HCT116 (cell line): ENCODE measurements at regions not wholly inside any gene's neighbourhood (a gene's known extent, or its start where the extent isn't known, plus 50 kb on each side); places are given as distances from the start of the nearest gene placed in this dataset.

Source experiments
- ATAC-seq: fragments of 200-7000 bp; cut with Tn5 transposase; 2 replicates; pipeline ENCODE4 v1.9.1; 2020; ENCODE audit warnings: mild to moderate bottlenecking, moderate library complexity
- BruUV-seq: library from RNA; stranded (reverse); fragments of 400-500 nt; replicated peaks from 2 replicates; lab custom pipeline; 2021; lab: Mats Ljungman, UMichigan
- CTCF ChIA-PET: fragments of 300-600 bp; sonication (Branson Sonifier 250); formaldehyde crosslinking; loops from one replicate; lab custom pipeline; 2021; ENCODE audit warnings: antibody characterized with exemption; lab: Charles Lee
- POLR2A ChIA-PET: fragments of 300-600, 350-600 bp; sonication (Branson Sonifier 250); formaldehyde crosslinking; loops from one replicate; lab custom pipeline; 2021; ENCODE audit warnings: antibody characterized with exemption; lab: Charles Lee
- RAD21 ChIA-PET, 2 experiments: fragments of 300-600 bp; sonication (Branson Sonifier 250); formaldehyde crosslinking; loops; one replicate each; lab custom pipeline; 2023; ENCODE audit warnings: low total read pairs in 2 of 2; ENCODE audit not compliant: uncharacterized antibody in 2 of 2, unreplicated experiment in 2 of 2, low non-redundant PET in 1 of 2; lab: Charles Lee
- DNase-seq: peaks from one replicate; pipeline ENCODE4 v3.0.0-alpha.2; 2010; ENCODE audit warnings: low read depth, low spot score
- H2AFZ ChIP-seq: fragments of 200-600 bp; shearing (Covaris generic), sonication (generic); 2 replicates; pipeline ENCODE4 v1.6.1; 2017; ENCODE audit warnings: low read depth, mixed run types, mixed read lengths, antibody characterized with exemption, low read length; ENCODE audit not compliant: poor library complexity, severe bottlenecking
- H3K27ac ChIP-seq: 2 replicates; pipeline ENCODE4 v1.5.1; 2012; ENCODE audit warnings: low read depth, low read length
- H3K27me3 ChIP-seq: fragments of 200-600 bp; sonication (generic); 2 replicates; pipeline ENCODE4 v1.6.1; 2016; ENCODE audit warnings: mixed run types, low read length, mixed read lengths; ENCODE audit not compliant: insufficient read depth
- H3K36me3 ChIP-seq, 2 experiments: fragments of 200-500 bp in 1 of 2; fragments of 200-600 bp in 1 of 2; sonication (Bioruptor generic) in 1 of 2; sonication (generic) in 1 of 2; 2 replicates each; pipeline versions ENCODE4 v1.5.1 to v1.6.1; 2014 to 2016; ENCODE audit warnings: low read length in 2 of 2, inconsistent platforms in 1 of 2, mixed read lengths in 1 of 2, mixed run types in 1 of 2; ENCODE audit not compliant: insufficient read depth in 2 of 2, control insufficient read depth in 1 of 2
- H3K4me1 ChIP-seq, 2 experiments: fragments of 200-600 bp in 1 of 2; sonication (generic) in 1 of 2; 2 replicates each; pipeline versions ENCODE4 v1.5.1 to v1.6.1; 2012 to 2017; ENCODE audit warnings: low read length in 2 of 2, inconsistent platforms in 1 of 2, mild to moderate bottlenecking in 1 of 2, mixed read lengths in 1 of 2, mixed run types in 1 of 2, moderate library complexity in 1 of 2; ENCODE audit not compliant: insufficient read depth in 2 of 2, control insufficient read depth in 1 of 2
- H3K4me2 ChIP-seq: fragments of 200-600 bp; sonication (generic); 2 replicates; pipeline ENCODE4 v1.6.1; 2017; ENCODE audit warnings: mixed run types, low read length, mixed read lengths
- H3K4me3 ChIP-seq, 2 experiments: fragments of 200-600 bp in 1 of 2; sonication (generic) in 1 of 2; replicated peaks in 1 of 2; 2 replicates each; pipeline ENCODE4 v1.5.1; 2011 to 2016; ENCODE audit warnings: low read length in 2 of 2, control low read depth in 1 of 2, low read depth in 1 of 2, mild to moderate bottlenecking in 1 of 2, mixed read lengths in 1 of 2, mixed run types in 1 of 2
- H3K79me2 ChIP-seq: fragments of 200-600 bp; sonication (generic); 2 replicates; pipeline ENCODE4 v1.6.1; 2017; ENCODE audit warnings: mild to moderate bottlenecking, mixed run types, low read length, moderate library complexity, mixed read lengths; ENCODE audit not compliant: insufficient read depth
- H3K9ac ChIP-seq: fragments of 200-600 bp; sonication (generic); 2 replicates; pipeline ENCODE4 v1.6.1; 2016; ENCODE audit warnings: low read length, mixed read lengths
- H3K9me2 ChIP-seq: fragments of 200-600 bp; sonication (generic), shearing (Covaris generic); 2 replicates; pipeline ENCODE4 v1.6.1; 2017; ENCODE audit warnings: mixed run types, mild to moderate bottlenecking, moderate library complexity; ENCODE audit not compliant: insufficient read depth
- H3K9me3 ChIP-seq, 2 experiments: fragments of 200-500 bp in 1 of 2; fragments of 200-600 bp in 1 of 2; sonication (Bioruptor generic) in 1 of 2; sonication (generic) in 1 of 2; 2 replicates each; pipeline ENCODE4 v1.6.1; 2014 to 2017; ENCODE audit warnings: low read length in 2 of 2, mixed read lengths in 2 of 2, inconsistent platforms in 1 of 2, low read depth in 1 of 2, mild to moderate bottlenecking in 1 of 2, mixed run types in 1 of 2, moderate library complexity in 1 of 2; ENCODE audit not compliant: control insufficient read depth in 1 of 2, insufficient read depth in 1 of 2
- H4K20me1 ChIP-seq: fragments of 200-600 bp; sonication (generic), shearing (Covaris generic); 2 replicates; pipeline ENCODE4 v1.6.1; 2017; ENCODE audit warnings: mixed run types, mild to moderate bottlenecking, moderate library complexity; ENCODE audit not compliant: insufficient read depth
- ATF3 ChIP-seq: IDR thresholded peaks from 2 replicates; pipeline ENCODE4 v1.6.1; 2012
- CBX3 ChIP-seq: IDR thresholded peaks from 2 replicates; pipeline ENCODE4 v1.6.1; 2012; ENCODE audit warnings: low read depth
- CEBPB ChIP-seq: IDR thresholded peaks from 2 replicates; pipeline ENCODE4 v1.6.1; 2012; ENCODE audit warnings: low read depth
- CTCF ChIP-seq, 3 experiments: fragments of 200-600 bp in 1 of 3; sonication (generic) in 1 of 3; IDR thresholded peaks in 2 of 3; conservative IDR thresholded peaks in 1 of 3; 2 replicates each; pipeline ENCODE4 v1.5.1; 2012 to 2017; ENCODE audit warnings: low read depth in 2 of 3, low read length in 2 of 3, antibody characterized with exemption in 1 of 3, borderline replicate concordance in 1 of 3, control low read depth in 1 of 3, mild to moderate bottlenecking in 1 of 3, mixed read lengths in 1 of 3, mixed run types in 1 of 3, moderate library complexity in 1 of 3; ENCODE audit not compliant: insufficient read depth in 1 of 3
- ELF1 ChIP-seq: IDR thresholded peaks from 2 replicates; pipeline ENCODE4 v1.6.1; 2012; ENCODE audit warnings: low read depth, borderline replicate concordance
- EZH2 ChIP-seq: fragments of 200-600 bp; sonication (generic); IDR thresholded peaks from 2 replicates; pipeline ENCODE4 v1.6.1; 2017; ENCODE audit warnings: antibody characterized with exemption, mixed run types
- FOSL1 ChIP-seq: IDR thresholded peaks from 2 replicates; pipeline ENCODE4 v1.6.1; 2012; ENCODE audit warnings: low read depth
- POLR2A ChIP-seq: IDR thresholded peaks from 2 replicates; pipeline ENCODE4 v1.7.0; 2011; ENCODE audit warnings: borderline replicate concordance; ENCODE audit not compliant: insufficient read depth, insufficient read length; ENCODE audit errors: extremely low read depth
- RAD21 ChIP-seq: IDR thresholded peaks from 2 replicates; pipeline ENCODE4 v1.6.1; 2012; ENCODE audit warnings: low read depth, mild to moderate bottlenecking
- REST ChIP-seq: IDR thresholded peaks from 2 replicates; pipeline ENCODE4 v1.6.1; 2012; ENCODE audit warnings: low read depth
- SP1 ChIP-seq: IDR thresholded peaks from 2 replicates; pipeline ENCODE4 v1.6.1; 2012; ENCODE audit warnings: low read depth
- ZBTB33 ChIP-seq: IDR thresholded peaks from 2 replicates; pipeline ENCODE4 v1.6.1; 2011; ENCODE audit warnings: mild to moderate bottlenecking, low read length, moderate library complexity; ENCODE audit not compliant: insufficient replicate concordance; ENCODE audit errors: extremely low read depth
- ZNF274 ChIP-seq: fragments of 200-500 bp; sonication (Bioruptor generic); IDR thresholded peaks from 2 replicates; pipeline ENCODE4 v1.6.1; 2014; ENCODE audit warnings: mild to moderate bottlenecking, low read depth, low read length, inconsistent platforms
- intact Hi-C: fragments of 100-400 bp; cut with micrococcal nuclease; formaldehyde crosslinking; loops from 2 replicates; pipeline ENCODE4 v1.10.0; 2022

- Histone ChIP-seq H3K27me3 (no peaks in the 10 kb centered on the region), H3K9me2 (no peaks in the 10 kb centered on the region), H3K4me3 (no peak overlapping the region), H3K4me1 (no peaks in the 10 kb centered on the region), H3K9me3 (peaks cover 5 to 30% of the 10 kb centered on the region in 2 experiments; a peak in 2 of 4 replicates), H3K36me3 (no peaks in the 10 kb centered on the region), H4K20me1 (no peaks in the 10 kb centered on the region), H3K9ac (no peak overlapping the region), H2AFZ (no peak overlapping the region), H3K79me2 (no peaks in the 10 kb centered on the region), H3K27ac (no peak overlapping the region), H3K4me2 (no peak overlapping the region)
- no peak for TF ChIP-seq EZH2
- no peak for TF ChIP-seq CBX3
- no peak for TF ChIP-seq SP1
- no peak for TF ChIP-seq CEBPB
- no peak for ATAC-seq
- no TSS peak for BruUV-seq
- ChIA-PET RAD21 (no interaction called here), POLR2A (no interaction called here), CTCF (no interaction called here)
- no peak for DNase-seq
- intact Hi-C loops, result no loop called here
These were observed 1160.2 kb downstream of the TMEM121 start for GRCh38 chr14:106686533-106686932.

- Histone ChIP-seq H3K9ac (no peak overlapping the region), H3K9me3 (peaks cover 5 to 21% of the 10 kb centered on the region in 2 experiments; a peak in 2 of 4 replicates), H3K27ac (no peak overlapping the region), H3K27me3 (no peaks in the 10 kb centered on the region), H3K4me3 (no peak overlapping the region), H2AFZ (no peak overlapping the region), H4K20me1 (no peaks in the 10 kb centered on the region), H3K9me2 (no peaks in the 10 kb centered on the region), H3K4me1 (no peaks in the 10 kb centered on the region), H3K79me2 (no peaks in the 10 kb centered on the region), H3K36me3 (no peaks in the 10 kb centered on the region), H3K4me2 (no peak overlapping the region)
- ChIA-PET RAD21 (no interaction called here), CTCF (no interaction called here), POLR2A (no interaction called here)
- no TSS peak for BruUV-seq
- intact Hi-C loops, result no loop called here
- DNase-seq (no peak), ATAC-seq (no peak)
- TF ChIP-seq ZNF274 (no peak), ZBTB33 (no peak), POLR2A (no peak), FOSL1 (no peak), EZH2 (no peak), ATF3 (no peak), ELF1 (no peak), RAD21 (no peak), CTCF (IDR thresholded peaks at IDR 0.05 in 2 of 3, conservative IDR thresholded peaks at IDR 0.05 in 1 of 3; ENCODE audit: borderline replicate concordance in 1 of 3, insufficient read depth in 1 of 3, low read depth in 2 of 3, low read length in 2 of 3) (no peak), CBX3 (no peak), REST (no peak)
These were observed 1164.0 kb downstream of the TMEM121 start for GRCh38 chr14:106690333-106690891.
